Activated CD8-positive, alpha-beta memory T cell treated with anti-CD3 and anti-CD28 coated beads for 1 hour (primary cell): ENCODE measurements at regions not wholly inside any gene's neighbourhood (a gene's known extent, or its start where the extent isn't known, plus 50 kb on each side); places are given as distances from the start of the nearest gene placed in this dataset.

Source experiments
- DNase-seq, 2 donors: peaks; one replicate each; pipeline ENCODE4 v3.0.0-alpha.2; 2020; ENCODE audit warnings: low read depth in 1 of 2; ENCODE audit errors: extremely low read depth in 1 of 2

DNA sequence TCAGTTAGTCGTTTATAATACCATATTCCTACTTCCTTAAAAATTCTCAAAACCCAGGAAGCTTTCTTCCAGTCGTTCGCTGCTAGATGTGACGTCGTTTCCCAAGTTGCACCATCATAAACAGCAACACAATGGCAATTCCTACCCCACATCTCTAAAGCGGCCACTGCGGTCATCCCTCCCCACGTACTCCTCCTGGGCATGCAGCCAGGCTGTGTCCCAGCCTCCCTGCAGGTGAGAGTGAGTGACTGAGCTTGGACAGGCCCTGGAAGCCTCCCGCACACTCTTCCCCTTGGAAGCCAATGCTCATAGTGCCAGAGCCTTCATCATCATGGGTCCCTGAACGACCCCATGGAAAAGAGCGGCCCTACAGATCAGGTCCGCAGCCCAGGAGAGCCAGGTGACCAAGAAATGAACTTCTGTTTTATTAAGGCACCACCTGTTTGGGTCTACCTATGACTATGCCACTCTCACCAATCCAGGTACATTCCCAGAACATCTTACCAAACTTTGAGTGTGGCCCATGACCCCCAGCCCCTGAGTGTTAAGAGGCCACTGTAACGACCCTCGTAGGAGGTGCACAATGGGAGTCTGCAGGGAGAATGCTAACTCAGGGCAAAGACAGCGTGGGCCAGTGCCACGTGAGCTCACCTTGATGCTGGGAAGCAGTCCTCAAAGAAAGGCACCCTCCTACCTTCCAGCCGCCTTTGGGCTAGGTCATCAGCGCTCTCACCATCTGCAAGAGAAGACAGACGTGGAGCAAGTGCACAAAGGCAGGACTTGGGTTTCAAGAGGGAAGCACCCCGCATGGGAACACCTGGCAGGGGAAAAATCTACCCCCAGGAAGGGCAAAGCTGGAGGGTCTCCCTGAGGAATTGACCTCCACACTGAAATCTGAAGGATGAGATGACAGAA lies 74.7 kb upstream of the RAB6C start:
- no peak for DNase-seq

DNA sequence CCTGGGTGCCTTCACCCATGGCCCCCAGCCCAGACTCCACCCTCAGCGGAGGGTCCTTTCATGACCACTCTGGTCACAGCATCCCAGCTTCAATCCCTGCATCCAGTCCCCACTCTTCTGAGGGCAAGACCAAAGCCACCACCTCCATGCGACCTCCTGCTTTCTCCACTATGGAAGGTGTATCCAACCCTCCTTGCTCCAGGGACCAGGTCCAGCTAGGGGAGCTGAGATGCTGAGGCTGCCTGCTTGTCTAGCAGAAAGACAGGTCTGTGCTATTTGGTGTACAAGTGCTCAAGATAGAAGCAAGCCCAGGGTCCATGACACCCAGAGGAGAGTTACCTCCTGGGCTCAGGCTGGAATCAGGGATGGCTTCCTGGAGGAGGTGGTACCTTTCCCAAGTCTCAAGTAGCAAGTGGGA lies 73.8 kb upstream of the RAB6C start:
- DNase-seq = no peak

DNA sequence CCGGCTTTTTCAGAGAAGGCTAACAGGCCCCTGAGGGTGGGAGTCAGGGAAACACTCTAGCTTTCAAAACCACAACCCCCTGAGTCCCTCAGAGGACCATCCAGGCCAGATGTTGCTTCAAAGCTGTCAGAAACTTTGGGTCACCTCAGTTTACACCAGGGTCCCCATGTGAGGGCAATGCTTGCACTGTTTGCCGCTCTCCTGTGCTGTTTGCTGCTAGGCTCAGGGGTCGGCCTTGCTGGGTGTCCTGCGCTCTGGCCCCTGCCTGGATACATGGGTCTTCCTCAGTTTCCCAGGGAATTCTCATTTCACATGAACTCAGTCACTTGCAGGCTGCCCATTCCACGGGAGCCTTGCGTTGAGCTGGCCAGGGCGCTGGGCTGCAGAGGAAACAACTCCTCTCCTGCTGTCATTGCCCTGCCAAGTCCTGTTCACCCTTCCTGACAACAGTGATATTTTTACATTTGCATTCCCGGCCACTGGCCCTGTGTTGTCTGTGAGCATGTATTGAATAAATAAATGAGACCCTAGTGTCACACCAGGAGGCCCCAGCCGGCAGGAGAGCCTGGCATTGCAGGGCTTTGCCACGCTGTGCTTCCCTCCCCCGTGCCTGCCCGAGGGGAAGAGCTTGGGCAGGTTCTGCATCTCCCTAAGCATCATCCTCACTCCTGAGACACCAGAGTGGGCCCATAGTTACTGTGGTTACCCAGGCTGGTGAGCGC lies 73.2 kb upstream of the RAB6C start:
- DNase-seq = no peak

DNA sequence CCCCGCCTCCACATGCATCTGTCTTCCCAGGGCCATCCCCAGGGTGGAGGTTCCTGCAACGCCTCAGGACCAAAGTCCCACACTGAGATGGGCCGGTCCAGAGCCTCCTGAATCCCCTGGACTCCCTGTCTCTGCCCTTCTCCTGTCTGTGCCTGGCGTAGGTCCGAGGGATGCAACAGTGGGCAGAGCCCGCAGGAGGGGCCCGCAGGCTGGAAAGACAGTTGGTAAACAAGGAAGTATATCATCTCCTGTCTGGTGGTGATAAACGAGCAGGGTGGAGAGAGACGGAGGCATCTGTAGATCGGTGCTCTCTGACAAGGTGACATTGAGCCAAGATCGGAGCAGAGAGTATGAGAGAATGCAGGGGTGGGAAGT lies 72.6 kb upstream of the RAB6C start:
- no peak for DNase-seq

DNA sequence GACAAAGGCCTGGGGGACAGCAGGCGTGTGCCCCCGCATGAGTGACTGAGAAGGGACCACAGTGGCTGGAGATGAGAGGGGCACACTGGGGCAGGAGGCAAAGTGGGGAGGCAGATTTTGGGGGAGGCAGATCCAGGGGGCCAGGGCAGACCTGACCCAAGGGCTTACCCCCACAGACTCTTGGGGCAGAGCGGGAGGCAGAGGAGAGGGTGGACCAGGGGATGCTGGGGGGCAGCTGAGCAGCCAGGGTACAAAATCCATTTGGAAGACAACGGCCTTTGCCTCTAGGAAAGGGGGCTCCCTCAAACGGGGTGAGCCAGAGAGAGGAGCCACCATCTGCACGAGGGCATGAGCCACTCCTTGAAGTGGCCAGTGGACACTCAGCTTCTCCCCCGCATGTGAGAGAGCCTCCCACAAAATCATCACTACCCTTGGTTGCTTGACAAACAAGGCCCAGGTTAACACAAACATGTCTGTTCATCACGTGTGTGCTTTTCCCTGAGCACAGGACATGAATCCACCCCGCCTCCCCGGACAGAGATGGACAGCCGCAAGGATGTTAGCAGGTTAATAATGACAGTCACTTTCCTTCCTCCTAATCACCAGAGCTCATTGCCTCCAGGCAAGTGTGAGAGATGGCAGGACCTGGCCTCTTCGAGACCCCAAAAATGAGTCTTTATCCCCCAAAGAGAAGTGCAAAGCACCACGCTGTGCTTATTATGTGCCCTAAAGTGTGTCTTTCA lies 72.0 kb upstream of the RAB6C start:
- DNase-seq = no peak

DNA sequence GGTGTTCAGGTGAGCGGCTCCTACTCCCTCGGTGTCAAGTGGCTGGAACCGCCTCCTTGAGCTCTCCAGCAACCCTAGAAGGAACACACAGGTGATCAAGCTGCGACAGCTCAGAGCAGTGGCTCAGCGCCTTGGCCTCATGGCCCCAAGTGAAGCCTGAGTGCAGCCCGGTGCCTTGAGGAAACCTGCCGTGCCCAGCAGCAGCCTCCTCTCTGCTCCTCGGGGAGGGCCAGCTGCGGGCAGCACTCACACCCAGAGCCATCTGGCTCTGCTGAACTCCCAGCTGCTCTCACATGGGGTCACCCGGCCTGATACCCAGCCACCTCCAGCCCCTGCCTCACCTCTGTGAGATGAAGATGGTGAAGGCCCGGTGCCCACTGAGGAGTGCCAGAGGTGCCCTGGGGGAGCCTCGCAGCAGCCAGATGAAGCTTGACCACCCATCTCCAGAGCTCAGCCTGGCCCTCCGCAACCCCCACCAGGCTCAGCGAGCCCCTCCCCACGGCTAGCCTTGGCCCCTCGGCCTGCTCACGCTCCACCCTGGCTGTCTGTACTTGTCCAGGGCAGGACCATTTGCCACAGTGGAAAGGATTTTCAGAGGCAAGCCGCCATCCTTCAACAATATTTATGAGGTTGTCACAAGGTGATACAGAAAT lies 70.6 kb upstream of the RAB6C start:
- DNase-seq = no peak

DNA sequence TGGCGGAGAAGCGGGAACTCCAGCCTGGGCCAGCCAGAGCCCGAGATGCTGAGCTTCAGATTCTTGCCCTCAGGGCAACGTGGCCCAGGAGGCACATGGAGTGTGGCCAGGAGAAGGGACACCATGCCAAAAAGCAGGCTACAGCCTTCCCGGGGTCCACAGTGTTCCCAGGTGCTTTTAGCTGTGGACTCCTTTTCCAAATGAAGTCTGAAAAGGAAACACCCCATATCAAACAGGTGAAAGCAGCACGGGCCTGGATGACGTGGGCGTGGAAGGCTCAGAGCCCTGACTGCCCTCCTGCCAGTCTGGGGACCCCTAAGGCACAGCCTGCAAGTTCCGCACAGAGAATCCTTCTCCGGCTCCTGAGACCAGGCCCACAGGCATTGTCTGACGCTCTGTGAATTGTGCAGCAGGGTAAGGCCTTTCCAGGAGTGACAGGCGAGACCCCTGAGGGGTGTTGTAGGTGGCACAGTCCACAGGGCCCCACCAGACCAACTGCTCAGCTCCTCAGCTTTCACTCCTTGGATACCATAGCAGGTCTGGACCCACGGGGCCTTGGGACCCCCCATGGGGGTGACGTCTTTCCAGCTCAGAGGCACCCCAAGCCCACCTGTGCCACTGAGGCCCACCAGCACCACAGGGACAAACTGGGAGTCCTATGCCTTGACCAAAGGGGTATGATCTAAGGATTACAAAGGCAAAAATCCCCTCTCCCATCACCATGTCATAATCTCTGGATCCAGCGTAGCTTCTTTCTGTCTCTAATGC lies 69.6 kb upstream of the RAB6C start:
- no peak for DNase-seq

DNA sequence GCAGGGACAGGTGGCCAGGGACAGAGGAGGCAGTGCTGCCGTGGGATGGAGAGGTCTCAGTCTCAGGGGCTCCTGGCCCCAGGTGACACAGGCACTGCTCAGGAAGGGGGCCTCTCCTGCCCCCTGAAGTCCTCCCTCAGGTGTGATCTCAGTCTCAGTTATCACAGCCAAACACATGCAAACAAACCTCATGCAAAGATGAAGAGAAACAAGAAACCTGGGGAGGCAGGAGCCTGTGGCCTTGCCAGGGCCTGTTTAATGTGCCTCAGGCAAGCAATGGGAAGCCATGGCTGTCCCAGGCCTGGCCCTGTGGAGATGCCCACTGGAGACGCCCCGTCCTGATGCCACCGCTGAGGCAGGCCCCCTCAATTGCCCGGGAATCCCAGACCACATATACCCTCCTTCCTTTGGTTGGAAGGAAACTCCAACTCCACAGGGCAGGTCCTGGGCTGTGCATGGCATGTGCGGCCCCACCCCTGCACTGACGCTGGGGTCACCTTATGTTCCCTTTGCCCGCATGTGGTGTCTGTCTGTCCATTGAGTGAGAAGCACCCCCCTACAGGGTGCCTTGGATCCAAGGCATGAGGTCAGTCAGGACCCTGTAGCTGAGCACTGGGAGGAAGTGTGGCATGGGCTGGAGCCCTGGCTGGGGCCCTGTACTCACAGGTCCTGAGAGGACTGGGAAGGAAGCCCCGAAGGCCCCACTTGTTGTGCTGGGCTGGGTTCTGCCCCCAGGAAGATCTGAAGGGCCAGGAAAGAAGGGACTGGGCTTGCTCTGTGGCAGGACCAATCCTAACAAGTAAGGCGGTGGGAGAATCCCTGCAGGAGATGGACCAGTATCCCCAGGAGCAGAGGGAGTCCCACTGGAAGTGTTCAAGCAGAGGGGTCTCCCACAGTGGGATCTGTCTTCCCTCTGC lies 68.8 kb upstream of the RAB6C start:
- no peak for DNase-seq

DNA sequence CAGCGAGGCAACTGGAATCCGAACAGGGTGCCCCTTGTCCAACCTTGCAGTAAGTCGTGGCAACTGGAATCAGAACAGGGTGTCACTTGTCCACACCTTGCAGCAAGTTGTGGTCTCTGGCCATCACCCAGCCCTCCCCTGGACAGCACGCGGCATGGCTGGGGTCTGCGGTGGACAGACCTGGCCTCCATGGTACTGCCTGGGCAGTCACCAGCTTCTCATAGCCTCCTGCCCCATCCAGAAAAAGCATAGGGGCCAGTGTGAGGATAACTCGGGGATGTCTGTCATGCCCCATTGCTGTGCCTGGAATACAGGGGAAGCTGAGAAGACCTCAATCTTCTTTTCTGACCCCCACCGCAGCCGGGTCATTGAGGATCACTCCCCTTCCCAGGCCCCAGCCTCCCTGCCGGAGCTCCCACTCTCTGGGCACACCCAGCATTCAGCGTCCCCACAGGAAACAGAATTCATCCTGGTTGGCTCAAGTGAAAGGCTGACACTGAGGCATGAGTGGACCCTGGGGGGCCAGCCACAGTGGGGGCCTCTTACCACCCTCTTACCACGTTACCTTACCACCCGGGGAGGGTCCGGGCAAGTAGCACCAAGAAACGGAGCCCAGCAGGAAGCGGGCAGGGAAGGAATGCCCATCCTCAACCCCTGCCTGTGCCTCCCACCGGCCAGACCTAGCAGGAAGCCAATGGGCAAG lies 68.0 kb upstream of the RAB6C start:
- DNase-seq = no peak

DNA sequence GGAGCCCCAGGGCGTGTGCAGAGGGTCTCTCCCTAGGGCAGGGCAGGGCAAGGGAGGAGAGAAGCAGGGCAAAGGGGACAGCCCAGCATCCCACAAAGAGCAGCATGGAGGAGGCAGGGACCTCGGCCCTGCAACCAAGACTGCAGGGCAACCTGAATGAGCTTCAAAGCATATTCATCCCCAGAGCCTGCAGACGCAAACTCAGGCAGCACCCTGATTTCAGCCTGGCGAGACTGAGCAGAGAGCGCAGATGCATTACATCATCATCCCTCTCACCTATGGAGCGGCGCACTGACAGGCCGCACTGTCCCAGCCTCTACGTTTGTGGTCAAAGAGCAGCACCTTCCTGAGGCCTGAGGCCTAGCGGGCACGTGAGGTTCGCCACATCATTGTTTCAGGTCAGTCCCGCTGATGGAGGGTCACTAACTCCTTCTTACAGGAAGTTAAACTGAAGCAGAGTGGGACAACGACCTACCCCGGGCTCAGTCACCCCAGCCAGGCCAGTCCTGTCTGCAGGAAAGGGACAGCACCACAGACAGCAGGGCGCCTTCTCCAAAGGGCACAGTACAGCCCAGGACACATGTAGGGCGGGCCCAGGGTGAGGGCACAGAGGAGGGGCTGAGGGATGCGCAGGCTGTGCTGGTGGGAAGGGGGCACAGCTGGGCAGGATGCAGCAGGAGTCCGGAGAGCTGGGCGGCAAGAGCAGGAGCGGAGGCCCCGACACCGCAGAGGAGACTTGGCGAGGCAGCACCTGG lies 67.2 kb upstream of the RAB6C start:
- no peak for DNase-seq

DNA sequence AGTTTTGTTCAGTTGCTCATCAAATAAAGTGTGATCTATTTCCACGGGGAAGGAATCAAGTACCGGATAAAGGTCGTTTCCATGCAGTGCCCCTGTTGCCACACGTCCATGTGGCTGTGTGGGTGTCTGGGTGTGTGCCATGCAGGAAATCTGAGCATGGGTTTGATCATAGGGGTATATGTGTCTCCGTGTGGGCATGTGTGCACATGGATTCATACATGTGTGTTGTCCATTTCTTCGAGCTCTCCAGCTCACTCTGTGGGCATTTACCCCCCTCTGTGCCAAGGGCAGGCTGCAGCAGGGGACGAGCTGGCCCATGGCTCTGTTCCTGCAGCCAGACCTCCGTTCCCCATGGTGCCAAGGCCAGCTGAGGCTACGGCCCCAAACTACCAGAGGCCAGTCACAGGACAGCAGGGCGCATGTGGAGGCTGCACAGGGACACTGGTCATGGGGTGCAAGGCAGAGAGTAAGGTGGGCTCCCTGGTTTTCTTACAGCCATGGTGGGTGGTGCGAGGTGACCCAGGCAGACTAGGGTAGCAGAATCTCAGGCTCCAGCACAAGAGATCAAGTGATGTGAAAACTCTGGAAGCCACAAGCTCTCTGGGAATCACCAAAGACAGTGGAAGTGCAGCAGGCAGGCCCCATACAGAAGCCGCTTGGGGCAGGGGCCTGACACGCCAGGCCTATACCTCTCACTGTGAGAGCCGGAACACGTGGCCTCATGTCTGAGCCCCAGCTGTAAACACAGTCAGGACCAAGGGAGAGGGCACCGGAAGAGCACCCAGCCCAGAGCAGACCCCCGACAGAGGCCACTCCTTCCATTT lies 66.4 kb upstream of the RAB6C start:
- DNase-seq = no peak

DNA sequence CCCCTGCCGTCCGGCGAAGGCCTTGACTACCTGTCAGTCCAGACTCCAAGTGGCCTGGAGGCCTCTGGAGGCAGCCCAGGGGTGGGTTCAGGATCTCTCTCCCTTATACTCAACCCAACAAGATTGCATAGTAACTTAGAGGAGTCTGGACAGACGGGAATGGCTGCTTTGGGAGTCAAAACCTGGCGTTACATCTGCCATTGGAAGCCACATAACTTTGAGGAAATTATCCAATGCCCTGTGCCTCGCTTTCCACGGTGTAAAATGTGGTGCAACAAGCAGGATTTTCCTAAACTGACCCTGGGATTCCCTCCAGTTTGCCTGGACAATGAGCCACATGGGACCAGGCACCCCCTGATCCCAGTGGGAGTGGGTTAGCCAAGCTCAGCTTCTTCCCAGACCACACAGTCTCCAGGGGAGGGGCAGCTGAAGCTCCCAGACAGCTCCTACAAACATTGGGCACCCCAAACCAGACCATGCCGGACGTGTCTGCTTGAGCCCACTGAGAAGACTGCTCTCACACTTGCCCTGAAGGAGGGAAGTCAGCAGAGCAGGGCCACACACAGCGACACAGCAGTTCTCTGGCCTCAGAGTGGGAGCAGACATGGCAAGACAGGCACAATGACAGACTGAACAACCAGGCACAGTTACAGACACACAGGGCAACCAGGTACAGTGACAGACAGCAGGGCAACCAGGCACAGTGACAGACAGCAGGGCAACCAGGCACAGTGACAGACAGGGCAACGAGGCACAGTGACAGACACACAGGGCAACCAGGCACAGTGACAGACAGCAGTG lies 65.6 kb upstream of the RAB6C start:
- no peak for DNase-seq

DNA sequence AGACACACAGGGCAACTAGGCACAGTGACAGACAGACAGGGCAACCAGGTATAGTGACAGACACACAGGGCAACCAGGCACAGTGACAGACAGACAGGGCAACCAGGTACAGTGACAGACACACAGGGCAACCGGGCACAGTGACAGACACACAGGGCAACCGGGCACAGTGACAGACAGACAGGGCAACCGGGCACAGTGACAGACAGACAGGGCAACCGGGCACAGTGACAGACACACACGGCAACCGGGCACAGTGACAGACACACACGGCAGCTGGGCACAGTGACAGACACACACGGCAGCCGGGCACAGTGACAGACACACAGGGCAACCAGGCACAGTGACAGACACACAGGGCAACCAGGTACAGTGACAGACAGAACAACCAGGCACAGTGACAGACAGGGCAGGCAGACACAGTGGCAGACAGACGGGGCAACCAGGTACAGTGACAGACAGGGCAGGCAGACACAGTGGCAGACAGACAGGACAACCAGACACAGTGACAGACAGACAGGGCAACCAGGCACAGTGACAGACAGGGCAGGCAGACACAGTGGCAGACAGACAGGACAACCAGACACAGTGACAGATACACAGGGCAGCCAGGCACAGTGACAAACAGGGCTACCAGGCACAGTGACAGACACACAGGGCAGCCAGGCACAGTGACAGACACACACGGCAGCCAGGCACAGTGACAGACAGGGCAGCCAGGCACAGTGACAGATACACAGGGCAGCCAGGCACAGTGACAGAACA lies 64.7 kb upstream of the RAB6C start:
- no peak for DNase-seq

DNA sequence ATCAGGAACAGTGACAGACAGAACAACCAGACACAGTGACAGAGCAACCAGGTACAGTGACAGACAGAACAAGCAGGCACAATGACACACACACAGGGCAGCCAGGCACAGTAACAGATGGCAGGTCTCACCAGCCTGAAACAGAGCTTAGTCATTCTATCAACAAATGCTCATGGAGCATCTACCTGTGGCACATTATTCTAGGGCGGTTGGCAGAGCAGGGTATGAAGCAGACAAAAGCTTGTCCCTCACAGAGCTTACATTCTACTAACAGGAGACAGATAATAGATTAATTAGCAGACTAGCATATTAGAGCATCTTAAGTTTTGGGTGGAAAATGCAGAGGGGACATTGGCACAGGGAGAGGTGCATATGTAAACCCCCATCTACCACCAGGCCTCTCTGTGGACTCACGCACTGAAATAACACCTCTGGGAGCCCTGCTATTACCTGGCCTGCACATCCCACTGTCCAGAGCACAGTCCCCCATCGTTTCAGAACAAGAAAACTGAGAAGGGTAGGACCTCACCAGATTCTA lies 64.1 kb upstream of the RAB6C start:
- no peak for DNase-seq

DNA sequence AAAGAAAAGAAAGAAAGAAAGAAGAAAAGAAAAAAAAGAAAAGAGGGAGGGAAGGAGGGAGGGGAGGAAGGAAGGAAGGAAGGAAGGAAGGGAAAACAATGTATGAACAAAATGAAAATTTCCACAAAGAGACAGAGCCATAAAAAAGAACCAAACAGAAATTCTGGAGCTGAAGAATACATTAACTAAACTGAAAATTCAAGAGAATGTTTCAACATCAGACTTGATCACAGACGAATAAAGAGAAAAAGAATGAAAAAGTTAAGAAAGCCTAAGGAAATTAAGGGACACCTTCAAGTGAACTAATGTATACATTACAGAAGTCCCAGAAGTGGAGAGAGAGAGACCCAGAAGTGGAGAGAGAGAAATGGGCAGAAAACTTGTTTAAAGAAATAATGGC lies 60.9 kb upstream of the RAB6C start:
- no peak for DNase-seq
